ENCODE measurements at regions not wholly inside any gene's neighbourhood (a gene's known extent, or its start where the extent isn't known, plus 50 kb on each side); places are given as distances from the start of the nearest gene placed in this dataset.
"Not testable (repeated sequence)": the region's sequence is repeated elsewhere in the genome, so short reads cannot be mapped to it uniquely, and the experiment has no call there.

- Histone ChIP-seq H3K27me3 (no peaks in the 10 kb centered on the region), H3K36me3 (replicated peaks in 1 of 2; ENCODE audit: insufficient read depth in 1 of 2, low read depth in 2 of 2) (no peaks in the 10 kb centered on the region), H3K27ac (no peak overlapping the region), H3K9me3 (no peaks in the 10 kb centered on the region), H3K4me3 (no peak overlapping the region), H3K4me1 (no peaks in the 10 kb centered on the region)
- intact Hi-C loops (cut with DNase I): no loop called here
- no peak for DNase-seq
- ATAC-seq: no peak
- TF ChIP-seq CTCF (IDR thresholded peaks at IDR 0.05) (no peak), POLR2A (IDR thresholded peaks at IDR 0.05) (no peak)
These were observed 1189.4 kb downstream of the DSC3 start for GRCh38 chr18:29853126-29853525.

- TF ChIP-seq CTCF (IDR thresholded peaks at IDR 0.05) (no peak), POLR2A (IDR thresholded peaks at IDR 0.05) (no peak)
- no peaks in the 10 kb centered on the region for H3K9me3 ChIP-seq
- no peaks in the 10 kb centered on the region for H3K36me3 ChIP-seq (replicated peaks in 1 of 2; ENCODE audit: insufficient read depth in 1 of 2, low read depth in 2 of 2)
- H3K4me3 ChIP-seq: no peak overlapping the region
- no peaks in the 10 kb centered on the region for H3K27me3 ChIP-seq
- H3K4me1 ChIP-seq: no peaks in the 10 kb centered on the region
- WGBS, 2 donors: 35 to 75% methylated on average over 1 of the region's 1 CpG
- no peak for DNase-seq
- H3K27ac ChIP-seq: no peak overlapping the region
- ATAC-seq: no peak
- intact Hi-C loops (cut with DNase I): no loop called here
These were observed 1193.4 kb downstream of the DSC3 start for GRCh38 chr18:29849144-29849543.

GRCh38 chr18:29841631-29842030 lies 1200.9 kb downstream of the DSC3 start:
- WGBS, 2 donors: 8 to 11% methylated on average over 3 of the region's 3 CpGs
- H3K27me3 ChIP-seq: no peaks in the 10 kb centered on the region

GRCh38 chr18:29840089-29840488 lies 1202.5 kb downstream of the DSC3 start:
- ATAC-seq: no peak
- intact Hi-C loops (cut with DNase I): no loop called here

More at GRCh38 chr18:29841631-29842030, 1200.9 kb downstream of the DSC3 start:
- H3K4me1 ChIP-seq: no peaks in the 10 kb centered on the region
- no peak for TF ChIP-seq POLR2A (IDR thresholded peaks at IDR 0.05)
- H3K36me3 ChIP-seq (replicated peaks in 1 of 2; ENCODE audit: insufficient read depth in 1 of 2, low read depth in 2 of 2): no peaks in the 10 kb centered on the region
- no peak overlapping the region for H3K27ac ChIP-seq
- no peak for DNase-seq
- no peaks in the 10 kb centered on the region for H3K9me3 ChIP-seq
- no peak overlapping the region for H3K4me3 ChIP-seq
- intact Hi-C loops (cut with DNase I): no loop called here
- ATAC-seq: no peak

GRCh38 chr18:29838961-29839360 lies 1203.6 kb downstream of the DSC3 start:
- DNase-seq; H3K27ac ChIP-seq; H3K9me3 ChIP-seq; H3K36me3 ChIP-seq (replicated peaks in 1 of 2; ENCODE audit: insufficient read depth in 1 of 2, low read depth in 2 of 2); intact Hi-C loops (cut with DNase I); ATAC-seq; H3K27me3 ChIP-seq; H3K4me3 ChIP-seq; H3K4me1 ChIP-seq: not testable (repeated sequence)
- WGBS, 2 donors: 75% methylated on average over 12 of the region's 12 CpGs

More at GRCh38 chr18:29840089-29840488, 1202.5 kb downstream of the DSC3 start:
- Histone ChIP-seq H3K9me3 (no peaks in the 10 kb centered on the region), H3K36me3 (replicated peaks in 1 of 2; ENCODE audit: insufficient read depth in 1 of 2, low read depth in 2 of 2) (no peaks in the 10 kb centered on the region), H3K27ac (no peak overlapping the region), H3K4me3 (no peak overlapping the region), H3K27me3 (no peaks in the 10 kb centered on the region), H3K4me1 (no peaks in the 10 kb centered on the region)
- no peak for DNase-seq
- TF ChIP-seq POLR2A (IDR thresholded peaks at IDR 0.05) (no peak), CTCF (IDR thresholded peaks at IDR 0.05) (no peak)

GRCh38 chr18:29838556-29838955 lies 1204.0 kb downstream of the DSC3 start:
- no peak for ATAC-seq
- 52 to 62% methylated on average over 1 of the region's 1 CpG for WGBS, 2 donors
- H3K36me3 ChIP-seq (replicated peaks in 1 of 2; ENCODE audit: insufficient read depth in 1 of 2, low read depth in 2 of 2): no peaks in the 10 kb centered on the region
- no peaks in the 10 kb centered on the region for H3K9me3 ChIP-seq
- H3K27ac ChIP-seq: no peak overlapping the region
- no peaks in the 10 kb centered on the region for H3K27me3 ChIP-seq
- H3K4me1 ChIP-seq: no peaks in the 10 kb centered on the region
- no peak for TF ChIP-seq CTCF (IDR thresholded peaks at IDR 0.05)
- TF ChIP-seq POLR2A (IDR thresholded peaks at IDR 0.05): no peak
- no peak for DNase-seq
- no peak overlapping the region for H3K4me3 ChIP-seq
- intact Hi-C loops (cut with DNase I): no loop called here

Data from body of pancreas (tissue), 4 donors.